ENCODE measurements at regions not wholly inside any gene's neighbourhood (a gene's known extent, or its start where the extent isn't known, plus 50 kb on each side); places are given as distances from the start of the nearest gene placed in this dataset.

DNA sequence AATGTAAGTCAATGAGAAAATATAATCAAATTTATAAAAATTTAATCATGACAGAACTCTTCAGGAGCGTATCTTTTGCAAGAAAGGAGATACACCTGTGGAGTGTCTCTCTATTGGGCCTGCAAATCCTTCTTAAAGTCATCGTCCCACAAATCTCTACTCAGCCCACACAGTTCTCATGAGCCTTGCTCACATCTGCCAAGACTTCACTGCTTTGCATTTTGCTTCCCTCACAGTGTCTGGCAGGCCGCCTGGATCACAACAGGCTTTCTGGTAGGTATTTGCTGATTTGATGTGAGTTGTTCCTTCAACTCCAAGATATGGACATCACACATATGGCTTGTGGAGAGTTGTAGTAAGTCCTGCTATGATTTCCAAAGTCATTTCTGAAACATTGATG is 183.1 kb upstream of the ARX start:
- no peak overlapping the region for H3K27ac ChIP-seq
- no peaks in the 10 kb centered on the region for H4K20me1 ChIP-seq (ENCODE audit: insufficient read depth, poor library complexity, severe bottlenecking)
- no peak overlapping the region for H3K4me2 ChIP-seq
- H3K9me3 ChIP-seq (ENCODE audit: low read depth), result no peaks in the 10 kb centered on the region
- WGBS (ENCODE audit: low lambda C conversion rate, missing lambda C conversion rate), result 84% methylated on average over 3 of the region's 3 CpGs
- TF ChIP-seq EZH2phosphoT487 (IDR thresholded peaks at IDR 0.05; ENCODE audit: low read depth, severe bottlenecking, unreplicated experiment), result no peak
- no peak for TF ChIP-seq EZH2 (IDR thresholded peaks at IDR 0.05; ENCODE audit: borderline replicate concordance)
- no peak for TF ChIP-seq CTCF (IDR thresholded peaks at IDR 0.05; ENCODE audit: poor library complexity)
- no peaks in the 10 kb centered on the region for H3K36me3 ChIP-seq (replicated peaks; ENCODE audit: insufficient read depth, low read depth)
- no peaks in the 10 kb centered on the region for H3K4me1 ChIP-seq (ENCODE audit: insufficient read depth)
- DNase-seq (ENCODE audit: low spot score), result no peak
- no peaks in the 10 kb centered on the region for H3K79me2 ChIP-seq
- H3K4me3 ChIP-seq, result no peak overlapping the region
- no peaks in the 10 kb centered on the region for H3K27me3 ChIP-seq
- H3K9me2 ChIP-seq (replicated peaks; ENCODE audit: insufficient read depth), result no peaks in the 10 kb centered on the region
- no peak overlapping the region for H2AFZ ChIP-seq

GRCh38 chrX:25198253-25198652 is 182.5 kb upstream of the ARX start:
- Histone ChIP-seq H3K4me1 (ENCODE audit: insufficient read depth) (no peaks in the 10 kb centered on the region), H3K4me3 (no peak overlapping the region), H3K27ac (no peak overlapping the region), H3K9me2 (replicated peaks; ENCODE audit: insufficient read depth) (no peaks in the 10 kb centered on the region), H3K79me2 (no peaks in the 10 kb centered on the region), H3K9me3 (ENCODE audit: low read depth) (no peaks in the 10 kb centered on the region), H2AFZ (no peak overlapping the region), H3K4me2 (no peak overlapping the region), H3K27me3 (no peaks in the 10 kb centered on the region), H3K36me3 (replicated peaks; ENCODE audit: insufficient read depth, low read depth) (no peaks in the 10 kb centered on the region), H4K20me1 (ENCODE audit: insufficient read depth, poor library complexity, severe bottlenecking) (no peaks in the 10 kb centered on the region)
- TF ChIP-seq CTCF (IDR thresholded peaks at IDR 0.05; ENCODE audit: poor library complexity), result no peak
- TF ChIP-seq EZH2phosphoT487 (IDR thresholded peaks at IDR 0.05; ENCODE audit: low read depth, severe bottlenecking, unreplicated experiment), result no peak
- no peak for TF ChIP-seq EZH2 (IDR thresholded peaks at IDR 0.05; ENCODE audit: borderline replicate concordance)
- no peak for DNase-seq (ENCODE audit: low spot score)
- 69% methylated on average over 3 of the region's 3 CpGs for WGBS (ENCODE audit: low lambda C conversion rate, missing lambda C conversion rate)

- Histone ChIP-seq H3K4me1 (ENCODE audit: insufficient read depth) (no peaks in the 10 kb centered on the region), H3K27me3 (no peaks in the 10 kb centered on the region), H3K9me3 (ENCODE audit: low read depth) (no peaks in the 10 kb centered on the region), H3K9me2 (replicated peaks; ENCODE audit: insufficient read depth) (no peaks in the 10 kb centered on the region), H3K4me2 (no peak overlapping the region), H3K4me3 (no peak overlapping the region), H3K36me3 (replicated peaks; ENCODE audit: insufficient read depth, low read depth) (no peaks in the 10 kb centered on the region), H4K20me1 (ENCODE audit: insufficient read depth, poor library complexity, severe bottlenecking) (no peaks in the 10 kb centered on the region), H2AFZ (no peak overlapping the region), H3K79me2 (no peaks in the 10 kb centered on the region), H3K27ac (no peak overlapping the region)
- no peak for DNase-seq (ENCODE audit: low spot score)
- no peak for TF ChIP-seq EZH2 (IDR thresholded peaks at IDR 0.05; ENCODE audit: borderline replicate concordance)
- TF ChIP-seq EZH2phosphoT487 (IDR thresholded peaks at IDR 0.05; ENCODE audit: low read depth, severe bottlenecking, unreplicated experiment), result no peak
- TF ChIP-seq CTCF (IDR thresholded peaks at IDR 0.05; ENCODE audit: poor library complexity), result no peak
- WGBS (ENCODE audit: low lambda C conversion rate, missing lambda C conversion rate), result 63% methylated on average over 2 of the region's 2 CpGs
Observed at GRCh38 chrX:25196221-25196620, 180.5 kb upstream of the ARX start.

DNA sequence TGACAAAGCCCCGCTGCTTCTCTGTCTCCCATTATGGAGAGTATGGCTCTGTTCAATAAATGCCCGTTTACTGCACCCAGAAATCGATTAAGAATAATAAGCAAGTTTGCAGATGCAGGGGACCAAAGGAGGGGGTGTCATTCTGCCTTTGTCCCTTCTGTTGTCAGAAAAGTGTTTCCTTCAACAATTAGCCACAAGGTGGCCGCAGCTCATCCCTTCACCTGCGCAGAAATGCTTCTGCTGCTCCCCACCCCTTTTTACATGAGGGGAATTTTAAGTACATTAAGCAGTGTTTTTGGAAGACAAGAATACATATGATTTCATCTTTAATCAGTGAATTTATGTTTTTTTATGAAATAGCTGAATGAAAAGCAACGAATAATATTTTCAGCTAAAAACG is 175.6 kb upstream of the ARX start:
- no peak overlapping the region for H2AFZ ChIP-seq
- 36% methylated on average over 7 of the region's 7 CpGs for WGBS (ENCODE audit: low lambda C conversion rate, missing lambda C conversion rate)
- H3K79me2 ChIP-seq, result no peaks in the 10 kb centered on the region
- no peak for DNase-seq (ENCODE audit: low spot score)
- no peaks in the 10 kb centered on the region for H4K20me1 ChIP-seq (ENCODE audit: insufficient read depth, poor library complexity, severe bottlenecking)
- no peaks in the 10 kb centered on the region for H3K9me2 ChIP-seq (replicated peaks; ENCODE audit: insufficient read depth)
- no peak for TF ChIP-seq EZH2phosphoT487 (IDR thresholded peaks at IDR 0.05; ENCODE audit: low read depth, severe bottlenecking, unreplicated experiment)
- TF ChIP-seq EZH2 (IDR thresholded peaks at IDR 0.05; ENCODE audit: borderline replicate concordance), result no peak
- TF ChIP-seq CTCF (IDR thresholded peaks at IDR 0.05; ENCODE audit: poor library complexity), result no peak
- no peak overlapping the region for H3K4me2 ChIP-seq
- H3K27me3 ChIP-seq, result no peaks in the 10 kb centered on the region
- no peaks in the 10 kb centered on the region for H3K36me3 ChIP-seq (replicated peaks; ENCODE audit: insufficient read depth, low read depth)
- no peaks in the 10 kb centered on the region for H3K9me3 ChIP-seq (ENCODE audit: low read depth)
- no peak overlapping the region for H3K27ac ChIP-seq
- H3K4me3 ChIP-seq, result no peak overlapping the region
- H3K4me1 ChIP-seq (ENCODE audit: insufficient read depth), result no peaks in the 10 kb centered on the region
